Caco-2 (cell line): ENCODE measurements at regions not wholly inside any gene's neighbourhood (a gene's known extent, or its start where the extent isn't known, plus 50 kb on each side); places are given as distances from the start of the nearest gene placed in this dataset.

ENCODE experiments used
- BruUV-seq: library from RNA; stranded (reverse); fragments of 400-500 nt; replicated peaks from 2 replicates; lab custom pipeline; 2021; lab: Mats Ljungman, UMichigan
- CTCF ChIA-PET: fragments of 300-600 bp; sonication (Branson Sonifier 250); formaldehyde crosslinking; loops from one replicate; lab custom pipeline; 2022; ENCODE audit warnings: antibody characterized with exemption; lab: Charles Lee
- POLR2A ChIA-PET: fragments of 300-600 bp; sonication (Branson Sonifier 250); formaldehyde crosslinking; loops from one replicate; lab custom pipeline; 2022; ENCODE audit warnings: antibody characterized with exemption; lab: Charles Lee
- DNase-seq, 2 experiments: peaks; one replicate each; pipeline versions ENCODE4 v3.0.0 to v3.0.0-alpha.2; 2020 to 2022
- H3K27me3 ChIP-seq: replicated peaks from 2 replicates; pipeline ENCODE4 v1.6.0; 2011; ENCODE audit warnings: low read length; ENCODE audit not compliant: control insufficient read depth, insufficient read depth
- H3K36me3 ChIP-seq: 2 replicates; pipeline ENCODE4 v1.5.1; 2011; ENCODE audit warnings: low read length; ENCODE audit not compliant: control insufficient read depth, insufficient read depth
- H3K4me1 ChIP-seq: fragments of 250-450 bp; sonication (Bioruptor Pico); 2 replicates; pipeline ENCODE4 v1.5.1; 2020; ENCODE audit warnings: mild to moderate bottlenecking
- H3K4me3 ChIP-seq: 2 replicates; pipeline ENCODE4 v1.5.1; 2011; ENCODE audit warnings: low read depth, mild to moderate bottlenecking, control low read depth, low read length
- H3K9me3 ChIP-seq: fragments of 250-450 bp; sonication (Bioruptor Pico); 2 replicates; pipeline ENCODE4 v1.5.1; 2020; ENCODE audit warnings: mild to moderate bottlenecking, moderate library complexity
- H3K27ac Mint-ChIP-seq: one replicate; pipeline ENCODE4 v1.8.0; 2022; ENCODE audit warnings: mixed read lengths; ENCODE audit not compliant: unreplicated experiment
- H3K27me3 Mint-ChIP-seq: one replicate; pipeline ENCODE4 v1.8.0; 2022; ENCODE audit warnings: mixed read lengths; ENCODE audit not compliant: insufficient read depth, unreplicated experiment
- H3K36me3 Mint-ChIP-seq: one replicate; pipeline ENCODE4 v1.8.0; 2022; ENCODE audit warnings: mild to moderate bottlenecking, mixed read lengths; ENCODE audit not compliant: insufficient read depth, unreplicated experiment
- H3K4me1 Mint-ChIP-seq: one replicate; pipeline ENCODE4 v1.8.0; 2022; ENCODE audit warnings: low read depth, mixed read lengths; ENCODE audit not compliant: unreplicated experiment
- H3K4me3 Mint-ChIP-seq: one replicate; pipeline ENCODE4 v1.8.0; 2022; ENCODE audit warnings: mild to moderate bottlenecking, moderate library complexity, mixed read lengths; ENCODE audit not compliant: unreplicated experiment
- H3K9me3 Mint-ChIP-seq: one replicate; pipeline ENCODE4 v1.8.0; 2022; ENCODE audit warnings: mixed read lengths; ENCODE audit not compliant: unreplicated experiment
- CTCF ChIP-seq, 2 experiments: fragments of 200-600 bp in 1 of 2; IDR thresholded peaks; 1 replicate in 1 of 2; 2 replicates in 1 of 2; pipeline versions ENCODE4 v1.5.1 to v1.8.0; 2011 to 2022; ENCODE audit warnings: antibody characterized with exemption in 1 of 2, control low read depth in 1 of 2, inconsistent platforms in 1 of 2, low read depth in 1 of 2, low read length in 1 of 2, mild to moderate bottlenecking in 1 of 2, moderate library complexity in 1 of 2; ENCODE audit not compliant: insufficient read depth in 1 of 2, severe bottlenecking in 1 of 2, unreplicated experiment in 1 of 2
- intact Hi-C: fragments of 100-400 bp; cut with micrococcal nuclease; formaldehyde crosslinking; loops from one replicate; pipeline ENCODE4 v1.10.0; 2022; ENCODE audit not compliant: unreplicated experiment

GRCh38 chrX:113019958-113020357, 179.3 kb upstream of the AMOT start:
- Histone ChIP-seq H3K4me3 (no peak overlapping the region), H3K36me3 (no peaks in the 10 kb centered on the region), H3K27me3 (no peaks in the 10 kb centered on the region), H3K4me1 (no peaks in the 10 kb centered on the region), H3K9me3 (no peaks in the 10 kb centered on the region)
- Mint-ChIP-seq H3K4me3 (no peak overlapping the region), H3K4me1 (no peaks in the 10 kb centered on the region), H3K27ac (no peak overlapping the region), H3K27me3 (no peaks in the 10 kb centered on the region), H3K36me3 (no peaks in the 10 kb centered on the region), H3K9me3 (no peaks in the 10 kb centered on the region)
- CTCF ChIA-PET, result no interaction called here
- DNase-seq, result no peak
- TF ChIP-seq CTCF (IDR thresholded peaks at IDR 0.05; ENCODE audit: insufficient read depth in 1 of 2, low read depth in 1 of 2, low read length in 1 of 2, severe bottlenecking in 1 of 2, unreplicated experiment in 1 of 2), result no peak
- intact Hi-C loops, result no loop called here
- POLR2A ChIA-PET, result no interaction called here
- no TSS peak for BruUV-seq

GRCh38 chrX:113009837-113010236, 169.2 kb upstream of the AMOT start:
- Histone ChIP-seq H3K4me1 (no peaks in the 10 kb centered on the region), H3K36me3 (no peaks in the 10 kb centered on the region), H3K4me3 (no peak overlapping the region), H3K9me3 (no peaks in the 10 kb centered on the region), H3K27me3 (no peaks in the 10 kb centered on the region)
- CTCF ChIA-PET, result no interaction called here
- TF ChIP-seq CTCF (IDR thresholded peaks at IDR 0.05; ENCODE audit: insufficient read depth in 1 of 2, low read depth in 1 of 2, low read length in 1 of 2, severe bottlenecking in 1 of 2, unreplicated experiment in 1 of 2), result no peak
- no peaks in the 10 kb centered on the region for H3K27me3 Mint-ChIP-seq
- intact Hi-C loops, result no loop called here
- H3K4me1 Mint-ChIP-seq, result peaks cover 6% of the 10 kb centered on the region
- no TSS peak for BruUV-seq
- no peak for DNase-seq
- POLR2A ChIA-PET, result no interaction called here
- no peaks in the 10 kb centered on the region for H3K36me3 Mint-ChIP-seq
- H3K4me3 Mint-ChIP-seq, result no peak overlapping the region
- no peak overlapping the region for H3K27ac Mint-ChIP-seq
- no peaks in the 10 kb centered on the region for H3K9me3 Mint-ChIP-seq

- H3K27me3 ChIP-seq, result no peaks in the 10 kb centered on the region
- BruUV-seq, result no TSS peak
- no peaks in the 10 kb centered on the region for H3K4me1 ChIP-seq
- CTCF ChIA-PET, result no interaction called here
- Mint-ChIP-seq H3K27ac (no peak overlapping the region), H3K4me1 (peaks cover 6% of the 10 kb centered on the region), H3K4me3 (no peak overlapping the region), H3K36me3 (no peaks in the 10 kb centered on the region), H3K9me3 (no peaks in the 10 kb centered on the region), H3K27me3 (no peaks in the 10 kb centered on the region)
- POLR2A ChIA-PET, result no interaction called here
- no peaks in the 10 kb centered on the region for H3K36me3 ChIP-seq
- no peak overlapping the region for H3K4me3 ChIP-seq
- TF ChIP-seq CTCF (IDR thresholded peaks at IDR 0.05; ENCODE audit: insufficient read depth in 1 of 2, low read depth in 1 of 2, low read length in 1 of 2, severe bottlenecking in 1 of 2, unreplicated experiment in 1 of 2), result no peak
- DNase-seq, result no peak
- intact Hi-C loops, result no loop called here
- no peaks in the 10 kb centered on the region for H3K9me3 ChIP-seq
These were observed 168.4 kb upstream of the AMOT start for GRCh38 chrX:113009029-113009428.
